ACC112 (cell line): ENCODE measurements at regions not wholly inside any gene's neighbourhood (a gene's known extent, or its start where the extent isn't known, plus 50 kb on each side); places are given as distances from the start of the nearest gene placed in this dataset.

Source experiments
- H2AFZ ChIP-seq: fragments of 200-600 bp; sonication (generic); one replicate; pipeline ENCODE4 v1.6.0; 2017; ENCODE audit warnings: antibody characterized with exemption, low read length; ENCODE audit not compliant: unreplicated experiment
- H3K27ac ChIP-seq: fragments of 200-600 bp; sonication (generic); 2 replicates; pipeline ENCODE4 v1.5.1; 2014; ENCODE audit warnings: low read depth, mild to moderate bottlenecking, antibody characterized with exemption, low read length, moderate library complexity
- H3K27me3 ChIP-seq: fragments of 200-600 bp; sonication (generic); 2 replicates; pipeline ENCODE4 v1.6.1; 2014; ENCODE audit warnings: mild to moderate bottlenecking, antibody characterized with exemption, low read length, moderate library complexity, mixed read lengths; ENCODE audit not compliant: insufficient read depth
- H3K36me3 ChIP-seq: fragments of 200-600 bp; sonication (generic); 2 replicates; pipeline ENCODE4 v1.6.1; 2016; ENCODE audit warnings: mild to moderate bottlenecking, antibody characterized with exemption, low read length, moderate library complexity, mixed read lengths; ENCODE audit not compliant: insufficient read depth
- H3K4me1 ChIP-seq: fragments of 200-600 bp; sonication (generic); one replicate; pipeline ENCODE4 v1.6.1; 2016; ENCODE audit warnings: low read length, mixed read lengths; ENCODE audit not compliant: insufficient read depth, unreplicated experiment, control insufficient read depth
- H3K4me3 ChIP-seq: fragments of 200-600 bp; sonication (generic); 2 replicates; pipeline ENCODE4 v1.5.1; 2014; ENCODE audit warnings: mild to moderate bottlenecking, low read depth, low read length
- H3K79me2 ChIP-seq: fragments of 200-600 bp; sonication (generic); one replicate; pipeline ENCODE4 v1.6.0; 2016; ENCODE audit warnings: low read length; ENCODE audit not compliant: control insufficient read depth, unreplicated experiment, insufficient read depth

- Histone ChIP-seq H2AFZ (no peak overlapping the region), H3K79me2 (no peaks in the 10 kb centered on the region), H3K27ac (no peak overlapping the region), H3K36me3 (no peaks in the 10 kb centered on the region), H3K4me1 (no peaks in the 10 kb centered on the region), H3K27me3 (no peaks in the 10 kb centered on the region), H3K4me3 (no peak overlapping the region)
Measured at GRCh38 chr4:59904331-59904730, 1295.8 kb upstream of the ADGRL3 start.

- Histone ChIP-seq H3K4me1 (no peaks in the 10 kb centered on the region), H2AFZ (no peak overlapping the region), H3K4me3 (no peak overlapping the region), H3K36me3 (no peaks in the 10 kb centered on the region), H3K27me3 (no peaks in the 10 kb centered on the region), H3K79me2 (no peaks in the 10 kb centered on the region), H3K27ac (no peak overlapping the region)
Measured at GRCh38 chr4:59920416-59920815, 1279.7 kb upstream of the ADGRL3 start.

- H3K27ac ChIP-seq: no peak overlapping the region
- H3K36me3 ChIP-seq: no peaks in the 10 kb centered on the region
- H3K4me3 ChIP-seq: no peak overlapping the region
- H3K79me2 ChIP-seq: no peaks in the 10 kb centered on the region
- no peaks in the 10 kb centered on the region for H3K4me1 ChIP-seq
- H2AFZ ChIP-seq: no peak overlapping the region
- no peaks in the 10 kb centered on the region for H3K27me3 ChIP-seq
Measured at GRCh38 chr4:59925290-59925689, 1274.8 kb upstream of the ADGRL3 start.

- H3K79me2 ChIP-seq: no peaks in the 10 kb centered on the region
- H3K4me3 ChIP-seq: no peak overlapping the region
- H3K27me3 ChIP-seq: no peaks in the 10 kb centered on the region
- H3K4me1 ChIP-seq: no peaks in the 10 kb centered on the region
- H2AFZ ChIP-seq: no peak overlapping the region
- H3K36me3 ChIP-seq: no peaks in the 10 kb centered on the region
- no peak overlapping the region for H3K27ac ChIP-seq
Measured at GRCh38 chr4:59936566-59936965, 1263.6 kb upstream of the ADGRL3 start.

GRCh38 chr4:59938166-59938565 lies 1262.0 kb upstream of the ADGRL3 start:
- Histone ChIP-seq H3K27me3 (no peaks in the 10 kb centered on the region), H3K4me1 (no peaks in the 10 kb centered on the region), H3K27ac (no peak overlapping the region), H3K4me3 (no peak overlapping the region), H2AFZ (no peak overlapping the region), H3K79me2 (no peaks in the 10 kb centered on the region), H3K36me3 (no peaks in the 10 kb centered on the region)

GRCh38 chr4:59945277-59945676 lies 1254.8 kb upstream of the ADGRL3 start:
- Histone ChIP-seq H3K36me3 (no peaks in the 10 kb centered on the region), H3K27me3 (no peaks in the 10 kb centered on the region), H3K4me1 (no peaks in the 10 kb centered on the region), H3K4me3 (no peak overlapping the region), H3K79me2 (no peaks in the 10 kb centered on the region), H2AFZ (no peak overlapping the region), H3K27ac (no peak overlapping the region)

- H3K79me2 ChIP-seq: no peaks in the 10 kb centered on the region
- H3K27ac ChIP-seq: no peak overlapping the region
- no peaks in the 10 kb centered on the region for H3K36me3 ChIP-seq
- H3K27me3 ChIP-seq: no peaks in the 10 kb centered on the region
- no peak overlapping the region for H3K4me3 ChIP-seq
- no peaks in the 10 kb centered on the region for H3K4me1 ChIP-seq
- no peak overlapping the region for H2AFZ ChIP-seq
Measured at GRCh38 chr4:59945716-59946115, 1254.4 kb upstream of the ADGRL3 start.

- Histone ChIP-seq H3K79me2 (no peaks in the 10 kb centered on the region), H2AFZ (no peak overlapping the region), H3K4me3 (no peak overlapping the region), H3K27me3 (no peaks in the 10 kb centered on the region), H3K4me1 (no peaks in the 10 kb centered on the region), H3K27ac (no peak overlapping the region), H3K36me3 (no peaks in the 10 kb centered on the region)
Measured at GRCh38 chr4:59956366-59956765, 1243.8 kb upstream of the ADGRL3 start.

GRCh38 chr4:59960143-59960542 lies 1240.0 kb upstream of the ADGRL3 start:
- H2AFZ ChIP-seq: no peak overlapping the region
- H3K27me3 ChIP-seq: no peaks in the 10 kb centered on the region
- H3K36me3 ChIP-seq: no peaks in the 10 kb centered on the region
- no peaks in the 10 kb centered on the region for H3K79me2 ChIP-seq
- no peaks in the 10 kb centered on the region for H3K4me1 ChIP-seq
- no peak overlapping the region for H3K4me3 ChIP-seq
- no peak overlapping the region for H3K27ac ChIP-seq

- no peaks in the 10 kb centered on the region for H3K79me2 ChIP-seq
- no peaks in the 10 kb centered on the region for H3K36me3 ChIP-seq
- H3K27me3 ChIP-seq: no peaks in the 10 kb centered on the region
- H3K4me1 ChIP-seq: no peaks in the 10 kb centered on the region
- H2AFZ ChIP-seq: no peak overlapping the region
- H3K4me3 ChIP-seq: no peak overlapping the region
- no peak overlapping the region for H3K27ac ChIP-seq
Measured at GRCh38 chr4:59966758-59967157, 1233.4 kb upstream of the ADGRL3 start.

GRCh38 chr4:59968796-59969195 lies 1231.3 kb upstream of the ADGRL3 start:
- no peaks in the 10 kb centered on the region for H3K36me3 ChIP-seq
- H3K79me2 ChIP-seq: no peaks in the 10 kb centered on the region
- no peaks in the 10 kb centered on the region for H3K27me3 ChIP-seq
- H2AFZ ChIP-seq: no peak overlapping the region
- no peak overlapping the region for H3K4me3 ChIP-seq
- no peak overlapping the region for H3K27ac ChIP-seq
- H3K4me1 ChIP-seq: no peaks in the 10 kb centered on the region

GRCh38 chr4:59969909-59970308 lies 1230.2 kb upstream of the ADGRL3 start:
- H3K4me3 ChIP-seq: no peak overlapping the region
- H2AFZ ChIP-seq: no peak overlapping the region
- no peaks in the 10 kb centered on the region for H3K36me3 ChIP-seq
- no peak overlapping the region for H3K27ac ChIP-seq
- no peaks in the 10 kb centered on the region for H3K4me1 ChIP-seq
- no peaks in the 10 kb centered on the region for H3K79me2 ChIP-seq
- H3K27me3 ChIP-seq: no peaks in the 10 kb centered on the region
